ENCODE measurements at regions not wholly inside any gene's neighbourhood (a gene's known extent, or its start where the extent isn't known, plus 50 kb on each side); places are given as distances from the start of the nearest gene placed in this dataset.
"Not testable (repeated sequence)": the region's sequence is repeated elsewhere in the genome, so short reads cannot be mapped to it uniquely, and the experiment has no call there.

DNA sequence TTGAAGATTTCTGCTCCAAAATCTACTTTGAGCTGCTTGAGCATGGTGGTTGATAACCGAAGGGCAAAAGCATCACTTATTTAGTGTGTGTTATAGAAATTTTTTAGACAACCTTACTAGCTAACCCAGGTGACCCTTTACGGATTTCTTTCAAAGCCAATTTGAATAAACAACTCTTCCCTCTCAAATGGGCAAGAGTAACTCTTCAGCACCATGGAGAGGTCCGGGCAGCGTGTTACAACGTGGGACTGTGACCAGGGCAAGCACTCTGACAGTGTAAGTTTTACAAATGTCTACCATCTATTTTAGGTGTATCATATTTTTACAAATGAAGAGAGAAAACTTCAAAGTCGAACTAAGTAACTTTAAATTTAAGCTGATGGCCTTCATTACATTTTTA, 471.8 kb downstream of the MFSD1 start:
- Histone ChIP-seq H3K36me3 (no peaks in the 10 kb centered on the region), H3K4me3 (no peak overlapping the region), H3K27ac (no peak overlapping the region), H3K4me1 (peaks cover 3% of the 10 kb centered on the region; the same call in 1 of the 2 replicates), H3K9me3 (replicated peaks) (no peaks in the 10 kb centered on the region), H3K27me3 (no peaks in the 10 kb centered on the region)
- peak; percentile 62 to 77 for DNase-seq

DNA sequence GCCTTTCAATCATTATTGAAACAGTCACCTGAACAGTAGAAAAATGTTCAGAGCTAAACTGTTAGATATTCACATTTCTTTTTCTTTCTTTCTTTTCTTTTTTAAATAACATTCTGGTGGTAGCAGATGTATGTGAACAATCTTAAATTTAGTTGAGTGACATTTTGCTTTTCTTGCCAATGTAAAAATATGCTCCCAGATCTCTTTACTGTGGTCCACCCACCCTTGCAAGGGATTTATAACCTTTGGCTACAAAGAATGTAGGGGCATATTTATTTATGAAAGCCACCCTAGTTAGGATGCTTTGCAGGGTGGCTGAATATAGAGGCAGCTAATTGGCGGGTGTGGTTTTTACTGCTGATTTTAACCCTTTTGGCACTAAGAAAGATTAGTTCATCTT, 473.9 kb downstream of the MFSD1 start:
- no peaks in the 10 kb centered on the region for H3K36me3 ChIP-seq
- no peak overlapping the region for H3K27ac ChIP-seq
- DNase-seq: no peak
- peaks cover 3% of the 10 kb centered on the region; the same call in 1 of the 2 replicates for H3K4me1 ChIP-seq
- no peak overlapping the region for H3K4me3 ChIP-seq
- no peaks in the 10 kb centered on the region for H3K9me3 ChIP-seq (replicated peaks)
- H3K27me3 ChIP-seq: no peaks in the 10 kb centered on the region

DNA sequence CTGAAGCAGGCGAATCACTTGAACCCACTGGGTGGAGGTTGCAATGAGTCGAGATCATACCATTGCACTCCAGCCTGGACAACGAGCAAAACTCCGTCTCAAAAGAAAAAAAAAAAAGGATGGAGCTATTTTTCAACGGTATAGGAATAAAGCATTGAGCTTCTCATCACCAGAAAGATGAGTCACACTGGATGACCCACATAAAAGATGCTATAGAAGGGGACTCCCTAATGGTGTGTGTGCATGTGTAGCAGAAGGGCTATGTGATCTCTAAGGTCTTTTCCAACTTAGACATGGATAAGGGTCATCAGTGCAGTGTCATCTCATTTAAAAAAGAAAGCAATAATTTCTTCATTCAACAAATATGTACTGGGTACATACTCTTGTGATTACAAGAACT, 476.0 kb downstream of the MFSD1 start:
- H3K36me3 ChIP-seq: no peaks in the 10 kb centered on the region
- no peak for DNase-seq
- H3K4me3 ChIP-seq: no peak overlapping the region
- H3K27me3 ChIP-seq: no peaks in the 10 kb centered on the region
- H3K9me3 ChIP-seq (replicated peaks): no peaks in the 10 kb centered on the region
- no peak overlapping the region for H3K27ac ChIP-seq
- peaks cover under 1% of the 10 kb centered on the region; the same call in 1 of the 2 replicates for H3K4me1 ChIP-seq

DNA sequence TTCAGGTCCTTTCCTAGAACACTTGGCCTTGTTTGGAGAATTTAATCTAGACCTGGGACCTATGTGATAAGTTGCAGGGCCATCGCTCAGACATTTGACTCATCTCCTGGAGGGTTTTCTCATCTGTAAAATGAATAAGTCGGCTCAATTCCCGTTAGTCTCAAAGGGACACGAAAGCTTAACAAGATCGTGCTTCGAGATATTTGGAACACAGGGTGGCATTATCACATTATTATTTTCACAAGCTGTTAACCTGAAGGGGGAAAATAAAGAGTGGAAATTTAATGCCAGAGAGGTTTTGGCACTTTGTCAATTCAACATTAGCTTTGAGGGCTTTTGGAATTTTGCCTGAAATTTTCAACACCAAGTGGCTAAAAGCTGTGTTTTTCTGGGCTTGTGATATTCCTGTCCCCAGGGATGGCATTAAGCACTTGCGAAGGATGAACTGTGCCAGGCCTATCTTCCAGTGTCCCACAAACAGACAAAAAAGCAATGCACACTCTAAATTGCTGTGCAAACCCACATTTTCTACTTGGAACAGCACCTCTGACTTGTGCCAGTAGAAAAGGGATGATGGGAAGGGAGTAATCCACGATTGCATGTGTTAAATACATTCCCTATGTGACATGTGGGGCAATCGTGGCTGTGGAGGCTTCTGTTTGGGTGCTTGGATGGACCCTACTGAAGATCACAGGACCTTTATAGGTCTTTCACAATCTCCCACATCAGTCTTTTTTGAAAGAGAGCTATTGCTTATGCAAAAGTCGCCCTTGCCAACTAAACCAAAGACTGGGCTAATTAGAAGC, 478.7 kb downstream of the MFSD1 start:
- no peaks in the 10 kb centered on the region for H3K36me3 ChIP-seq
- no peaks in the 10 kb centered on the region for H3K27me3 ChIP-seq
- no peak overlapping the region for H3K4me3 ChIP-seq
- no peak overlapping the region for H3K27ac ChIP-seq
- H3K9me3 ChIP-seq (replicated peaks): no peaks in the 10 kb centered on the region
- H3K4me1 ChIP-seq: no peaks in the 10 kb centered on the region
- DNase-seq: peak in 1 of 2 experiments; percentile 6

DNA sequence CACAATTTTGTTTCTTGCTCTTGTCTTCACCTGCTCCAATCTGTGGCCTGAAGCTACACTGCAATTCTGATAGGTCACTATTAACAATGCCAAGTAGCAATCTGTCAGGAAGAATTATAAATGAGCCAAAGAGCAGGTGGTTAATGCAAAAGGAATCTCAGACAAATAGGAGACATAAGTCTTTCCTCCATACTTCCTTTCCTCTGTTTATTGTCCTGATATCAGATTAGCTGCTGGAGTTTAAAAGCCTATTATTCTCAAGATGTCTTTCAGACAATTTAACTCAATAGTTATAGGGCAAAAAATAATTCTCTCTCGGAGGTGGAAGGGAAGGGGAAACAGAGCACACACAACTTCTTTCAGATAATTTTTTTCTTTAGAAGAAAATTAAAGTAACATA, 491.6 kb downstream of the MFSD1 start:
- Histone ChIP-seq H3K4me3 (no peak overlapping the region), H3K36me3 (no peaks in the 10 kb centered on the region), H3K9me3 (replicated peaks) (no peaks in the 10 kb centered on the region), H3K27ac (no peak overlapping the region), H3K27me3 (no peaks in the 10 kb centered on the region), H3K4me1 (no peaks in the 10 kb centered on the region)
- no peak for DNase-seq

DNA sequence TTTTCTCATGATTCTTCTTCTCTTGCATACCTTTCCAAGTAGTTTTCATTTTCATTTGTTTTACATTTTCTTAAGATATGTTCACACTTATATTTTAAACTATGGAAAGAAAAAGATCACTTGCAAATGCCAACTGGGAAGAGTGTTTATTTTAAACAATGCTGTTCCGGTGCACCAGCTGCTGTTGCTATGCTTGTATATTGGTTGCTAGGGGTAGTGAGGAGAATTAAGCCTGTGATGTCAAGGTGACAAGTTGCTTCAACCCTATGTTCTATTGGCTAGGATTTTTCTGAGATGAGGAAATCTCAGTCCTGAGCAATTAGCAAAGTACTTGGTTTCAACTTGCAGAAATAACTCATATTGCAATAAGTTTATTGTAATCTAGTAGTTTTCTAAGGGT, 500.1 kb downstream of the MFSD1 start:
- H3K27me3 ChIP-seq: no peaks in the 10 kb centered on the region
- no peaks in the 10 kb centered on the region for H3K4me1 ChIP-seq
- no peaks in the 10 kb centered on the region for H3K9me3 ChIP-seq (replicated peaks)
- no peak overlapping the region for H3K4me3 ChIP-seq
- H3K27ac ChIP-seq: no peak overlapping the region
- no peaks in the 10 kb centered on the region for H3K36me3 ChIP-seq
- no peak for DNase-seq

DNA sequence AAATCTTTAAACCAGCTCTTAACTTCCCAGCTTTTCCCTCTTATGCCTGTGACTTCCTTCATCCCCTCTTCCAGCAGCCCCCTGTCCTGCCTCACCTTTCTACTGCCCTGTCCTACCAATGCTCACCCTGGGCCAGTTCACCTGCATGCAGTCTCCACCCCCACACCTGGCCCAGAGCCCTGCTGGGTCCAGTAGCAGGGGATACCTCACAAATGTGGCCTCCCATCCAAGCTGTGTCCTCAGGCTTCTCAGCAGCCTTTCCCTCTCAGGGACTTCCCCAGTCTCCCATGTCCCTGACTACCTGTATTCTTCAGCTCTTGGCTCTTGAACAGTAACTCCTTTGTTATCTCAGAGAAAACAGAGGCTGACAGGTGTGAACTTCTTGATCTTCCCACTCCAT, 503.2 kb downstream of the MFSD1 start:
- Histone ChIP-seq H3K4me3 (no peak overlapping the region), H3K4me1 (no peaks in the 10 kb centered on the region), H3K27me3 (no peaks in the 10 kb centered on the region), H3K9me3 (replicated peaks) (no peaks in the 10 kb centered on the region), H3K27ac (no peak overlapping the region), H3K36me3 (no peaks in the 10 kb centered on the region)
- no peak for DNase-seq

DNA sequence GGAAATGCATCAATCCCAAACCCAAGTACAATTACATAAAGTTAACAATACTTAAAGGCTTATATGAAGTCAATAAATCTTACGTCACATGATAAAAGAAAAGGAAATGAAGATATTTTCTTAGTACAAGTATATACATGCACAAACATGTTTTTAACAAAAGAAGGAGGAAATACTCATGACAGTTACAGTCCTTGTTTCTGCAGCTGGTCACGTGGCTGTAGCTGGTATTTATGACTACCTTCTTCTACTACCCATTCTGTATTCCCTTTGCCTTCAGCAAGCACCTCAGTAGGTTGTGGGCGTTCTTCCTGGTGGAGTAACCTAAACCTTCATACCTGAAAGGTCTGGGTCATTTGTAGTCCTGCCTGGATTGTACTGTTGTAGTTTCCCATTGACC, 514.9 kb downstream of the MFSD1 start:
- not testable (repeated sequence) for H3K27me3 ChIP-seq; H3K4me3 ChIP-seq; DNase-seq; H3K36me3 ChIP-seq; H3K27ac ChIP-seq; H3K4me1 ChIP-seq; H3K9me3 ChIP-seq (replicated peaks)

DNA sequence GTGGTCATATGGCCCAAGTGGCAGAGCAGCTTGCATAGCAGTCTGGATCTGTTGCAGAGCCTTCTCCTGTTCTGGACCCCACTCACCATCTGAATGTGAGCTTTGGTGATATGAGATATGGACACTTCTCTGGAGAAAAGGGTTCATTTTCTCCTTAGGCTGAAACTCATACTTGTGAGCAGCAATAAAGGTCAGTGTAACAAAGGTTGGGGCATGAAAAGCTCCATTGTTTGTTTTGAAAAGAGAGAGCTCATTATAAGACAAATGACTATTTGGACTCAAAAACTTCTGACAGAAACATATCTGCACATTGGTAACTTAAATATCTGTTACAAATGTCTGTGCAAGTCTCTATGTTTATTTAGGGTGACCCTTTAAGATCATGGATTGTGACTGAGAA, 517.3 kb downstream of the MFSD1 start:
- no peak overlapping the region for H3K27ac ChIP-seq
- no peak overlapping the region for H3K4me3 ChIP-seq
- H3K36me3 ChIP-seq: no peaks in the 10 kb centered on the region
- DNase-seq: no peak
- H3K27me3 ChIP-seq: no peaks in the 10 kb centered on the region
- no peaks in the 10 kb centered on the region for H3K9me3 ChIP-seq (replicated peaks)
- H3K4me1 ChIP-seq: no peaks in the 10 kb centered on the region

DNA sequence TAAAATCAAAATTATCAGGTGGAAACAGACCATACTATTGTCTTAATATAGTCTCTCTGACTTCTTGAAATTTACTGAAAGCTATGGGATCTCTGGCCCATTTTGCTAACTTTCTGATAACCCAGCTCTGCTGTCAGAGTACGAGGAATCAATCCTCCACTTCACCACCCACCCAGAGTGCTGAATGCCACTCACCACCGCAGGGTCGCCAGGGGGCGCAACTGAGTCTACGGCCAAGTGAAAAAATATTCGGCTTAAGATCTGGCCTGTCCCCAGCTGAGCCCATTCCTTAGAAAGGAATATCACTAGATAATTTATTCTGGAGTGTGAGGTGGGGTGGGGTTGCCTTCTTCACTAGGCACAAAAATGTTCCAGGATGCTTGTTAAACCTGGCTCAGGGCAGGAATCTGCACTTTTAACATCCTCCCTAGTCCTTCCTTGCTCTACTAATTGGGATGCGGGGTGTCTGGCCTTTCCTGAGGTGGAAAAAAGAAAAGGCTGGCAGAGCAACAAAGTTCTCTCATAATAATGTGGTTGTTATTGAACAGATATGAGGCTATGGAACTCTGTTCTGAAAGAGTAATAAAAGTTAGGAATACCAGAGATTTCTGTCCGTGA, 520.6 kb downstream of the MFSD1 start:
- Histone ChIP-seq H3K27ac (no peak overlapping the region), H3K36me3 (no peaks in the 10 kb centered on the region), H3K27me3 (no peaks in the 10 kb centered on the region), H3K9me3 (replicated peaks) (no peaks in the 10 kb centered on the region), H3K4me1 (no peaks in the 10 kb centered on the region), H3K4me3 (no peak overlapping the region)
- peak; percentile 29 to 64 for DNase-seq

DNA sequence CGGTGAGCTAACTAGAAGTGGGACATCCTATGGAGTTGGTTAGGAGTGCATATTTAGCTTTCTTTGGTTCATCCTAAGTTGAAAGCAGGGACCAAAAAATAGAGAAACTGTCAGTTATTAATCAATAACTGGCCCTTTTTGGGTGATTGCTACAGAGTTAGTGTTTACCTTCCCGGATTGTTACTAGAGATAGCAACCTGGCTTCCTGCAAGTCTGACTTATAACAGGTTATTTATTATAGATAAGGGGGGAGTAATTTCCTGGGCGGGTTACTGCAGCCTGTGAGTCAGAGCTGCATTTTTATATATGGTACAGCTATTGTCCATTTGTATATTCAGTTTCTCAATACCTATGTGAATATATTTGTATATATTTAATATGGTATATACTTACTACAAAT, 522.0 kb downstream of the MFSD1 start:
- no peaks in the 10 kb centered on the region for H3K9me3 ChIP-seq (replicated peaks)
- H3K36me3 ChIP-seq: no peaks in the 10 kb centered on the region
- H3K4me1 ChIP-seq: no peaks in the 10 kb centered on the region
- DNase-seq: no peak
- no peak overlapping the region for H3K4me3 ChIP-seq
- H3K27ac ChIP-seq: no peak overlapping the region
- H3K27me3 ChIP-seq: no peaks in the 10 kb centered on the region

DNA sequence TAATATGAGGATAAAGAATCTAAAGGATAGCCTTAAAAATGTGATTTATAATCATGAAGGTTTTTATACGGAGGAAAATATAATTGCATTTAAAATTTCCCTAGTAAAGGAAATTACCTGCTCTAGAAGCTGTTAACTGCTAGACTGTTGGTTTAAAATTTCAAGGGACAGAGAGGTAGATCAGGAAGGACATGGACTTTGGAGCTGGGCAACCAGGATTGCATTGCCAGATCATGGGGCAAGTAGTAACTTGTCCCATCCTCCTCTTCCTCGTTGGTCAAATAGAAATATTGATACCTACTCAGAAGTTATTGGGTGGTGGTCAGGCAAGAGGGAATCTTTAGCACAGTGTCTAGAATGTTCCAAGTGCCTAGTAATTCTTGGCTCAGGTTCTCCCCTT, 525.1 kb downstream of the MFSD1 start:
- Histone ChIP-seq H3K4me3 (no peak overlapping the region), H3K9me3 (replicated peaks) (no peaks in the 10 kb centered on the region), H3K27me3 (no peaks in the 10 kb centered on the region), H3K36me3 (no peaks in the 10 kb centered on the region), H3K4me1 (no peaks in the 10 kb centered on the region), H3K27ac (no peak overlapping the region)
- no peak for DNase-seq

DNA sequence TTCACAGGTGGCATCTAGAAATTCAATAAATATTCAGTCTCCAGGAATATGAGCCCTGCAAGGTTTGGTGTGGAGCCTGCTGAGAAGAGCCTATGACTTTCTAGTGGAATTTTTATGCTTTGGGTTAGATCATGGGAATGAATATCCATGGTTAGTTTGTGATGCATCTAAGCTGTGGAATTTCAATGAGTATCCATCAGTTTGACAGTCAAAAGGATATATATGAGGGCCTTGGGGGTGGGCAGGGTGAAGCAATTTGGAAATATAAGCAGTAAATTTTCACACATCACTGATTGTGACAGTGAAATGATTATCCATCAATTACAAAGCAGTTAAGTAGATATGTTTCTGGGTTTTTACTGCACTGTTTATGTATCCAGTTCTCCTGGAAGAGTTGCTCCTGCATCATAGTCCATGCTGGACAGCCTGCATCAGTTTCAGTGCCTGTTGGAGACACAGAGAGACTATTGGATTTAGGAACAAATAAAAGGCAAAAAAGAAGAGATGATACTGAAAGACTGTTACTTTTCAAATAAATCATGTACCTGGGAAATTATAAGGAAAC, 530.8 kb downstream of the MFSD1 start:
- Histone ChIP-seq H3K4me3 (no peak overlapping the region), H3K4me1 (no peaks in the 10 kb centered on the region), H3K9me3 (replicated peaks) (no peaks in the 10 kb centered on the region), H3K27ac (no peak overlapping the region), H3K27me3 (no peaks in the 10 kb centered on the region), H3K36me3 (no peaks in the 10 kb centered on the region)
- no peak for DNase-seq

DNA sequence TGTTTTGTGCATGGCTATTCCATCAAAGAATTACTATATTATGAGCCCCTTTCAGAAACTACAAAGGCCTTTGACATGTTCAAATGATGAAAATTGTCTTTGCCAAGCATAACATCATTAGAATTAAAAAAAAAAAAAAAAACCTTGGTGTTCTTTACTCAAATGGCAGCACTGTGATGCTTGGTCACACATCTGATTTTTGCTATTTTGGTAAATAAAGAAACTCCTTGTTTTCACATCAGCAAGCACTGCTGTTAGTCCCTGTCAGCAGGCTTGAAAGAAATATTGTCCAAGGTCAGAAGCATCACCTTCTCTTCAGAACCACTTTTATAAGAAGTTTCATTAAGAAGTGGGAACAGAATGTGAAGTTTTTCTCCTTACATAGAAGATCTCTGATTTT, 537.3 kb downstream of the MFSD1 start:
- no peaks in the 10 kb centered on the region for H3K4me1 ChIP-seq
- no peaks in the 10 kb centered on the region for H3K27me3 ChIP-seq
- no peak overlapping the region for H3K4me3 ChIP-seq
- H3K9me3 ChIP-seq (replicated peaks): no peaks in the 10 kb centered on the region
- no peak overlapping the region for H3K27ac ChIP-seq
- no peaks in the 10 kb centered on the region for H3K36me3 ChIP-seq
- no peak for DNase-seq

DNA sequence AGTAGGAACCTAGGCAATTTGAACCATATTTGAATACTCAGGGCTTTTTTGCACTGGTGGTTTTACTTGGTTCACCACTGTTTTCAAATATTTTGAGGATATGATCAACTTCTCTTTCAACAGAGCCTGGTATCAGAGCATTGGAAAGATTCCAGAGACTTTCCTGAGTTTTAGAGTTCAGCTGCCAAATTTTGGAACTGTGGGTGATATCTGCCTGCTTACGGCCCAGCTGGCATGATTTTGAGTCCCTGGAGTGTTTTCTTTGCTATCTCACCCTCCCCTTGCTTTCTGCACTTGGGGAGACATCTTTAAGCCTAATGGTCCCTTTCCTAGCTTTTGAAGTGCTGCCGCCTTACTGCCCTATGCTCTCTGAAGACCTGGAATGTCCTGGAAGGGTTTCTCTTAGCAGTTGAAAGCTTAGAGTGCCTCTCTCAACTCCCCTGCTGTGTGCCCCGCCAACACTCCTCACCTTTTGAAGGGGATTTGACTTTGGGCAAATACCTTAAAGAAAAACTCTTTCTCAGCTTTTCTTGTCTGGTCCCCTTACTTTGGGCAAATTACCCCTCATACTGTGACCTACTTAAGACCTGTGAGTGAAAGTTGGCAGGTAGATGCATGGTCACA, 539.1 kb downstream of the MFSD1 start:
- Histone ChIP-seq H3K27ac (no peak overlapping the region), H3K36me3 (no peaks in the 10 kb centered on the region), H3K4me3 (no peak overlapping the region), H3K4me1 (no peaks in the 10 kb centered on the region), H3K27me3 (no peaks in the 10 kb centered on the region), H3K9me3 (replicated peaks) (no peaks in the 10 kb centered on the region)
- no peak for DNase-seq
